ENCODE measurements at regions not wholly inside any gene's neighbourhood (a gene's known extent, or its start where the extent isn't known, plus 50 kb on each side); places are given as distances from the start of the nearest gene placed in this dataset.
A peak's percentile ranks its signal among the peaks of the same experiment; 100 is the strongest.

DNA sequence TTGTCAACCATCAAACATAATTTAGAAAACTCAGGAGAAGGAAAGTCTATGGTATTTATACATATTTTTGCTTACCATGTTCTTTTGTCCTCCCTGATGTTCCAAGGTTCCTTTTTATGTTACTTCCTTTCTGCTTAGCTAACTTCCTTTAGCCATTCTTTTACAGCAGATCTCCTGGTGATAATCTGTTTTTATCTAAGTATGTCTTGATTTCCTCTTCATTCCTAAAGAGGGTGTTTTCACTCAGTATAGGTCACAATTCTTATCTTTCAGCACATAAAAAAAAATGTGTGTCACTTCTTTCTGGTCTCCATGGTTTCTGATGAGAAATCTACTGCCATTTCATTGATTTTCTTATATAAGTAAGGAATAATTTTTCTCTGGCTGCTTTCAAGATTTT lies 384.4 kb upstream of the PDE4D start:
- Histone ChIP-seq H3K4me1 (no peaks in the 10 kb centered on the region), H3K36me3 (no peaks in the 10 kb centered on the region), H3K9me3 (no peaks in the 10 kb centered on the region), H3K4me3 (no peak overlapping the region), H3K27me3 (no peaks in the 10 kb centered on the region), H3K27ac (no peak overlapping the region)
- intact Hi-C loops (cut with DNase I): no loop called here
- TF ChIP-seq, protein P1, sequence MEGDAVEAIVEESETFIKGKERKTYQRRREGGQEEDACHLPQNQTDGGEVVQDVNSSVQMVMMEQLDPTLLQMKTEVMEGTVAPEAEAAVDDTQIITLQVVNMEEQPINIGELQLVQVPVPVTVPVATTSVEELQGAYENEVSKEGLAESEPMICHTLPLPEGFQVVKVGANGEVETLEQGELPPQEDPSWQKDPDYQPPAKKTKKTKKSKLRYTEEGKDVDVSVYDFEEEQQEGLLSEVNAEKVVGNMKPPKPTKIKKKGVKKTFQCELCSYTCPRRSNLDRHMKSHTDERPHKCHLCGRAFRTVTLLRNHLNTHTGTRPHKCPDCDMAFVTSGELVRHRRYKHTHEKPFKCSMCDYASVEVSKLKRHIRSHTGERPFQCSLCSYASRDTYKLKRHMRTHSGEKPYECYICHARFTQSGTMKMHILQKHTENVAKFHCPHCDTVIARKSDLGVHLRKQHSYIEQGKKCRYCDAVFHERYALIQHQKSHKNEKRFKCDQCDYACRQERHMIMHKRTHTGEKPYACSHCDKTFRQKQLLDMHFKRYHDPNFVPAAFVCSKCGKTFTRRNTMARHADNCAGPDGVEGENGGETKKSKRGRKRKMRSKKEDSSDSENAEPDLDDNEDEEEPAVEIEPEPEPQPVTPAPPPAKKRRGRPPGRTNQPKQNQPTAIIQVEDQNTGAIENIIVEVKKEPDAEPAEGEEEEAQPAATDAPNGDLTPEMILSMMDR (IDR thresholded peaks at IDR 0.05): no peak
- TF ChIP-seq POLR2A (IDR thresholded peaks at IDR 0.05): no peak
- DNase-seq: no peak

DNA sequence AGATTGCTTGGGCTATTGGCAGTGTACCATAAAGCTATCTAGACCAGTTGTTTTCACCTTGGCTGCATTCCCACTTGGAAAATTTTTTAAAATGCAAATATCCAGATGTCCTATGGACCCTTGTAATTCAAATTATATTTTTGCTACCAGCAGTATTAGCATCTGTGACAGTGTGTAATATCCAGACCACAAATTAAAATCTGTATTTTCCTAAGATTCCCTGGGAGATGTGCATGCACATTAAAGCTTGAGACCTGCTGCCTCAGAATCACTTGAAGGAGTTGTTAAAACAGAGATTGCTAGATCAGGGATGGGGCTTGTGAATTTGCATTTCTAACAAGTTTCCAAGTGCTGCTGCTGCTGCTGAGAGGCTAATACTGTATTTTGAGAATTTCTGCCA lies 381.2 kb upstream of the PDE4D start:
- DNase-seq: no peak
- Histone ChIP-seq H3K4me3 (no peak overlapping the region), H3K9me3 (no peaks in the 10 kb centered on the region), H3K27ac (peak overlapping the region in 3 of 4 donors; percentile 16 to 63 (median 22)), H3K36me3 (no peaks in the 10 kb centered on the region), H3K27me3 (no peaks in the 10 kb centered on the region), H3K4me1 (no peaks in the 10 kb centered on the region)
- TF ChIP-seq POLR2A (IDR thresholded peaks at IDR 0.05): no peak
- TF ChIP-seq, protein P1 (IDR thresholded peaks at IDR 0.05): no peak
- intact Hi-C loops (cut with DNase I): no loop called here

DNA sequence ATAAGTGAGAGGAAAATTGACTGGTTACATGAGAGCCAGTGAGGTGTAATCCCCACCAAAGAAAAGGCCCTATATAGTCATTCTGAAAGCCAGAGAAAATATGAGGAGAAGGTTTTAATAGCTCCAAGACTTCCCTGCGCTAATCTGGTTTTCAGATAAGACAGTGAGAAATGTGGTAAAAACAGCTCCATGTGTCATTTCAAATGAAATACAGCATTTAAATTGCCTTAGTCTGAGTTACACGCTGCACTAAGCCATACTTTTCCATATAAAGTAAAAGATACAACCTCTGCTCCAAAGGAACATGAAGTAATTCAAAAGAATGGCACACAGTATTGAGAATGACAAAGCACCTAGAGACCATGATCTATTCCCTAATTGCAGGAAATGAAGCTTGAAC lies 378.0 kb upstream of the PDE4D start:
- intact Hi-C loops (cut with DNase I): no loop called here
- no peak for DNase-seq
- Histone ChIP-seq H3K9me3 (no peaks in the 10 kb centered on the region), H3K36me3 (no peaks in the 10 kb centered on the region), H3K4me3 (no peak overlapping the region), H3K4me1 (no peaks in the 10 kb centered on the region), H3K27ac (peak overlapping the region in 3 of 4 donors; percentile 63 to 77 (median 68)), H3K27me3 (no peaks in the 10 kb centered on the region)
- TF ChIP-seq, protein P1 (IDR thresholded peaks at IDR 0.05): no peak
- no peak for TF ChIP-seq POLR2A (IDR thresholded peaks at IDR 0.05)
- 66 to 73% methylated on average over 2 of the region's 2 CpGs for WGBS, 2 donors

DNA sequence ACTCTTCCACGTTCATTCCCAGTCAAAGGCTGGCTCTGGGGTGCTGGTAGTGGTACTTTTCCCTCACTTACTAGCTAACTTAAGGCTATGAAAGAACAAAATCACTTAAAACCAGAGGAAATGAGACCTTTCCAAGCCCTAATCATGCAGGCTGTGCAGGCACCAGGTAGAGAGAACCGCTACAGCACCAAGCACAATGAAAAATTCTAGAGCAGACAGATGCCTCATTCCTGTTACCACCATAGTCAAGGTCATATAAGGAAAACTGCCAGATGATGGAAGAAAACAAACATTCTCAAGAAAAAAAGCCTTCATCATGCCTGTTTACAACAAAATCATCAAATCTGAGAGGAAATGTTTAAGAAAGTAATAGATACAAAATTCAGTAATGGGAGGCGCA lies 374.4 kb upstream of the PDE4D start:
- Histone ChIP-seq H3K36me3 (no peaks in the 10 kb centered on the region), H3K4me3 (no peak overlapping the region), H3K27ac (peak overlapping the region in 1 of 4 donors; percentile 16), H3K9me3 (no peaks in the 10 kb centered on the region), H3K4me1 (no peaks in the 10 kb centered on the region), H3K27me3 (no peaks in the 10 kb centered on the region)
- intact Hi-C loops (cut with DNase I): no loop called here
- 67 to 74% methylated on average over 3 of the region's 3 CpGs for WGBS, 2 donors
- DNase-seq: no peak
- TF ChIP-seq POLR2A (IDR thresholded peaks at IDR 0.05): no peak
- TF ChIP-seq, protein P1 (IDR thresholded peaks at IDR 0.05): no peak

DNA sequence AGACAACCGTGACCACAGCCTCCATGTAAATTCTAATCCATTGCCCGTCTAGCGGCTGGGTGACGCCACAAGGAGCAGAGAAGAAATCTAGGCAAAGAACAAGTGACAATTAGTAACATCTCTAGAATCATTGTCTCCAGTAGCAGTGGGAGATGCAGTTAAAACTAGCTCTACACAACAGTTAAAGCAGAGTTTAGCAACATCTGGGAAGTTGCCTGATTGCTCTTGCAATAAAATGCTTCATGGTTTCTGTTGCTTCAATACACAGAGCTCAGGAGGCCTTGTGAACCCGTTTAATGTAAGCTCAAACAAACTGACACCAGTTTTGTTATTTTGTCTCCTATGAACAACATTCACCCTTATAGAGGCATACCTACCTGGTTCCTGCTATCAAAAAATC lies 369.8 kb upstream of the PDE4D start:
- Histone ChIP-seq H3K27me3 (no peaks in the 10 kb centered on the region), H3K27ac (no peak overlapping the region), H3K4me3 (no peak overlapping the region), H3K9me3 (no peaks in the 10 kb centered on the region), H3K36me3 (no peaks in the 10 kb centered on the region), H3K4me1 (no peaks in the 10 kb centered on the region)
- no peak for TF ChIP-seq POLR2A (IDR thresholded peaks at IDR 0.05)
- TF ChIP-seq, protein P1 (IDR thresholded peaks at IDR 0.05): no peak
- intact Hi-C loops (cut with DNase I): no loop called here
- WGBS, 2 donors: 80 to 85% methylated on average over 4 to 5 of the region's 5 CpGs
- DNase-seq: no peak
